SIG-M5 treated with dmso at 0.1 percent for 504 hours (cell line): ENCODE measurements at regions not wholly inside any gene's neighbourhood (a gene's known extent, or its start where the extent isn't known, plus 50 kb on each side); places are given as distances from the start of the nearest gene placed in this dataset.
"Not testable (repeated sequence)": the region's sequence is repeated elsewhere in the genome, so short reads cannot be mapped to it uniquely, and the experiment has no call there.

Experiments used
- DNase-seq: peaks from one replicate; lab custom pipeline; 2025; ENCODE audit not compliant: unreplicated experiment; lab: John Stamatoyannopoulos, UW

DNA sequence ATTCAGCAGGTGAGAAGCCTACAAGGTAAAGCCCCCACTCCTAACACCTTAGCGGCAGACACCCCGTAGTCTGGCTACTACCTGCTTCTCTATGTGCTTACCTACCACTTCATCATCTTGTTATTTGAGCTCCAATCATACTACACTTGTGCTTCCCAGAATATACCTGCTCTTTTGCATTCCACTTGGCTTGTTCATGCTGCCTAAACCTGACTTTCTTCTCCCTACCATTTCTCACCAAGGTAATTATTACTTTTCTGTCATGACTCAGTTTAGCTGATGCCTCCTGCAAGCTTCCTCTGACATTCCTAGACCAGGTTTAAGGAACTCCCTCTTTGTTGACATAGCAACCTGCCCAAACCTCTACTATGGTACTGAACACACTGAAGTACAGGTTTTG lies 495.6 kb upstream of the C1orf87 start:
- DNase-seq = peak; percentile 6

DNA sequence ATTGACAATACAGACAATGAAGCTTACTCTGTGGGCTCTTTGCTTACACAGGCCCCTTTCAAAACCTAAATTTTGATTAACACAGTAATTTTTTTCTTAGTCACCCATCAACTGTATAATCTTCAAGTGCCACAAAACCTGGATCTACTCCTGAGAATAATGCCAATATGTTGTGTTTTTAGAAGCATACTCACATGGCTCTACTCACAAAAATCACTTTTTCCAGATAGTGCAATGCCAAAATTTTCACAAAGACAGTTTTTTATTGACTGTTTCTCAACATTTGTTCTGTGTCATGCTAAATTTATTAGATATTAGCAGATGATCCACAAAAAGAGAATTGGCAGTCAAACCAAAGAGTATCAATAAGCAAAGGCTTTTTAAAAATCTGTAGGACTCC lies 493.7 kb upstream of the C1orf87 start:
- no peak for DNase-seq

DNA sequence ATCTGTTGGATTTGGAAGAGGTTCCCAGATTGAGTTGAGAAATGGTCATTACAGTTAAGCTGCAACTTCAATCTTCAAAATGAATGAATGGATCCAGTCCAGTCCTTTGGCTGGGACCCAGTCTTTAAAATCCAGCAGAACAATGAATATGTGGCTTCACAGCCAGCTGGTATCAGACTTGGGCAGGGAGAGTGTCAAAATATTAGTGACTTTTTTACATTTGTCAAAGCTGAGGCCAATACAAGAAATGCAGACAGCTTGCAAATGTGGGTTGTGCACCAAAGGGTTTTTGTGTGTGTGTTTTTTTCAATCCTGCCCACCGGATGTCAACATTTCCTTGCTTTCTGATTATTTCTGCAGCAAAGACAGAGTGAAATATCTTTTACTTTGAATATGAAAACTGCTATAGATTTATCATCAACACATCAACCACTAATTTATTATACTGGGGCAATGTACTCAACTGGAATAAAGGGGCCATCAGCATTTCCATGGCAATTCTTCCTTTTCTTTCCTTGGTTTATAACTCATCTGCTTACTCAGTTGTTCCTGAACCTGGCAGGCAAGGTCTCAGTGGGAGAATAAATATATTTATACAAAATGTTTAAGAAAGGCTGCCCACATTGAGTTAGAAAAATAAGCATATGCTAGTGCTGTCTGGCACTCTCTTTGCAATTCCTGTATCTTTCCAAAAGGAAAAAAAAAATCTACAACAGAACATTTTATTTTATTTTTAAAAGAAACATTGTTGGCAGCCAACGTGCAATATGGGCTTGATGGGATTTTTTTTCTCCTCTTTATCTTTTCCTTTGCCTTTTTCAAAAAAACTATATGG lies 491.6 kb upstream of the C1orf87 start:
- no peak for DNase-seq

DNA sequence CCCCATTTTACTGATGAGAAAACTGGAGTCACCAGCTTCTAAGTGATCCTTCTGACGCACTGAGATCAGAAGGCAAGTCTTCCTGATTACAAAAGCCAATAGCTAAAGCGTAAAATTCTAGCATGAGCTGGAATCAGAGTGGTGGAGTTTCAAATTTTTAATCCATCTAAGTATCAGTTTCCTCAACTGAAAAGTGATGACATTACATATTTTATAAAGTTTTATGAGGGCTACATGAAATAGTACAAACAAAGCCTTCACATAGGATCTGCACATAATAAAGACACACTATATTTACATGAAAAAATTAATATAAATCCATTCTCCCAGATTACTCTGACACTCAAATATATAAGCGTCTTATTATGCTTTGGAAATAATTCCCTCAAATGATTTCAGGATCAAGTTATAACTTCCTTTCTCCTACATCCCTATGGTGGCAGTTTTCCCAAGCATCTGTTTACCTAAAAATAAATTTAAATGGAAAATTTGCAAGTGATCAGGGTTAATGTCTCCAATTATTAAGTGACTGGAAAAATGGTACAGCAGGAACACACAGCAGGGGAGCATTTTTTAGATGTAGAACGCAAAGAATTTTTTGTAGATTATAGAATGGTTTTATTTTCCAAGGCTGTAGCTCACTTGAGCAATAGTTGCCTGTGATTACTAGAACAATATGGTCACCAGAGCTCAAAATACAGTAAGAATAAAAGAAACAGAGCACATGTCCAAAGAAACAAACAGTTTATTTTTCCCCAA lies 490.4 kb upstream of the C1orf87 start:
- no peak for DNase-seq

GRCh38 chr1:60562740-60563139 lies 489.2 kb upstream of the C1orf87 start:
- DNase-seq = no peak

GRCh38 chr1:60560701-60561100 lies 487.1 kb upstream of the C1orf87 start:
- no peak for DNase-seq

- DNase-seq = no peak
Measured at GRCh38 chr1:60558236-60558635, 484.7 kb upstream of the C1orf87 start.

- no peak for DNase-seq
Measured at GRCh38 chr1:60553730-60554129, 480.2 kb upstream of the C1orf87 start.

GRCh38 chr1:60547821-60548220 lies 474.3 kb upstream of the C1orf87 start:
- no peak for DNase-seq

- no peak for DNase-seq
Measured at GRCh38 chr1:60541831-60542532, 468.4 kb upstream of the C1orf87 start.

GRCh38 chr1:60540141-60540540 lies 466.6 kb upstream of the C1orf87 start:
- DNase-seq = no peak

DNA sequence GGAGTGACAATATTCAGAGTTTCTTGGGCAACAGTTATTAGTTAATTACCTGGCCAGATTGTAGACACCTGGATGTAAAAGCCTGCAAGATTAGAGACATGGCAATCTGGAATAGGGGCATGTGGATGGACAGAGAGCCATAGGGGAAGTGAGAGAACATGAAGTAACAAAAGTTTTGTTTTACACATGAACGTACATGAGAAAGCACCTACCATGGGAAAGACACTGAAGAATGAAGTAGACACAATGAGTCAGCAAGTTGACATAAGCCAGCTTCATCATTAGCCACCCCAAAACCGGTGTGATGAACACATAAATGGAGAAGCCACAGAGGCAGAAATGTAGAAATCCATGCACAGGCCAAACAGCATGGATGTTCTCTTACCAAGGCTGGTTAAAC lies 462.1 kb upstream of the C1orf87 start:
- DNase-seq = no peak

GRCh38 chr1:60527567-60527966 lies 454.0 kb upstream of the C1orf87 start:
- DNase-seq = no peak

- no peak for DNase-seq
Measured at GRCh38 chr1:60516996-60517395, 443.4 kb upstream of the C1orf87 start.

DNA sequence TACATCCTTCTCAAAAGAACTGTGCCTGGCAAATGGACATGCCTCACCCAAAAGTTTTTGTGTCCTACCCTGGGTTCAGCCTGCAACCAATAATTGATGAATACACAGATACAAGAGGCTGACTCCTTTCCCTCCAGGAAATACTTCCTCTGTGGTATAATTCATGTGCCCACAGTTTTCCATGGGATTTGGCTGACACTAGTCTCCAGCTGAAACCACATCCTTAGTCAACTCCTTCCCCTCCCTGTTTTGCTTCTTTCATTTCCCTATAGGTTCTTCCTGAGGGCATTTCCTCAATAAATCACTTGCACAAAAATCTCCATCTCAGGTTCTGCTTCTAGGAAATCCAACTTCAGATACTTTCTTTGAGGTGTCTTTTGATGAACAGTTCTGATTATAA lies 436.6 kb upstream of the C1orf87 start:
- no peak for DNase-seq

DNA sequence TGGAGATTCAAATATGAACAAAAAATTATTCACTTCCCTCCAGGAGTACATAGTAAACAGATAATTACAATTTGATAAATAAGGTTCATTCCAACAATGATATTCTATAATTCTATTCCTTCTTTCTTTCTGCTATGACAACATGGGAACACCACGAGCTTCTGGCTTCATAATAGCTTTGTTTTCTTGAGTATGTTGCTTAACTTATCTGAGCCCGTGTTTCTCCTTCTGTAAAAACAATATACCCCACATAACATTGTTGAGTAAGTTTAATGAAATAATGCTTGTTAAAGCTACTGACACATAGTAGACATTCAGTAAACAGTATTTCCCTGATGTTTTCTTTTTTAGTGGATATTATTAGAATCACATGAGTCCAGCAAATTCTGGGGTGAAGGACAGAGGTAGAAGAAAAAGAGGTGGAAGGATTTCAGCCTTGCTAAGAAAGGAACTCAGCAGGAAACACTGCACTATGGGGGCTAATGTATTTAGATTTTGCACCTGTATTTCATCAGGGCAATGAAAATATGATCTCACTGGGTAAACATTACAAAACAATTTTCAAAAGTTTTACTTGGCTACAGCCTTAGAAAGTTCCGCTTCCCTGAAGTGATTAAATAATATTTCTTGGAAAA lies 430.8 kb upstream of the C1orf87 start:
- DNase-seq = no peak

DNA sequence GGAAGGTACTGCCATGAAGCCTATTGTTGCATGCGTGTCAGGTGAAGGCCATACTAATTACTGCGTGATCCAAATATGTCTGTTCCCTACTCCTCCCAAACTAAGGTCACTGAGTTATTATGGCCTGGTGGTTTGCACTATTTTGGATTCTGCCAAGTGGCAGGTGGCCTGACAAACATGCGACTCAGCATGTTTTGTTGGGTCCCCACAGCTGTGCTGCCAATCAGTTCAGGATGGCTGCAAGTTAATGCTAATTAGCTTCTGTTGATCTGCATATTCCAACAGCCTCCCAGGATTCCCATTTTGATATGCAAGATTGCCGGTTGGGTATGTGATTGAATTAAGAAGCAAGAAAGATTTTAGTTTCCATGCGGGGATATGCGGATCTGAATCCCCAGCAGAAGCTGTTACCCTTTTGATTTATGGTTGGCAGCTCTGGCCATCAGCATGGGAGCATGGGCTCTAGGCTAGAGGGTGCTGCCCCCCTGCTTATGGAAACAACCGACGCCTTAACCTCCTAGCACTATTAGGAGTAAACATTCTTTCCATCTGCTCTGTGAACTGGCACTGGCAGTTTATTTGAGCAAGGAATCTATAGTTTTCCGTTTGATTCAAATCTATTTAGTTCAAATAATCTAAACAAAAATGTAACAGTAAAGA lies 429.8 kb upstream of the C1orf87 start:
- DNase-seq = no peak

- no peak for DNase-seq
Measured at GRCh38 chr1:60502506-60502905, 428.9 kb upstream of the C1orf87 start.

- not testable (repeated sequence) for DNase-seq
Measured at GRCh38 chr1:60489916-60490480, 416.4 kb upstream of the C1orf87 start.

DNA sequence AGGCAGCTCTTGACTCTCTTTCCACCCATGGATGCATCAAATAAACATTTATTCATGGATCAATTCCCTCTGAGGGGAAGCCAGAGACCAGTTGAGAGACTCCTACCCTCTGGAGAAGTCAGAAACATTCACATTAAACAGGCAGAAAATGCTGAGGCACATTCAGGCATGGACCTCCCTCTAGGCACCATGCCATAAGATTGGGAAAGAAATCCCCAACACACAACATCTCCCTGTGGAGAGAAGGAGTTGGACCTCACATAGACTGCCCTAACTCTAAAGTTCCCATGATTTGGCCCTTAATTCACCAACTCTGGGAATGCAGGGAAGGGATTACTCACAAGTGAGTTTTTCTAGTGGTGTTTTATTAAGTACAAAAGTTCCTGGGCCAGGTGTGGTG lies 415.3 kb upstream of the C1orf87 start:
- DNase-seq = no peak
